GM12878 (cell line): ENCODE measurements at regions not wholly inside any gene's neighbourhood (a gene's known extent, or its start where the extent isn't known, plus 50 kb on each side); places are given as distances from the start of the nearest gene placed in this dataset.

Source experiments
- ATAC-seq: fragments of 200-7000 bp; cut with Tn5 transposase; 3 replicates; pipeline ENCODE4 v1.9.1; 2020; ENCODE audit warnings: mild to moderate bottlenecking, moderate library complexity
- BruUV-seq: library from RNA; stranded (reverse); fragments of 400-500 nt; replicated peaks from 2 replicates; lab custom pipeline; 2021; lab: Mats Ljungman, UMichigan
- CTCF ChIA-PET: fragments of 300-600 bp; sonication (Branson Sonifier 250); formaldehyde crosslinking; extraction: SDS; loops from one replicate; lab custom pipeline; 2021; ENCODE audit warnings: inconsistent platforms; lab: Yijun Ruan, JAX
- POLR2A ChIA-PET: fragments of 350-600 bp; formaldehyde crosslinking; extraction: SDS; loops from one replicate; lab custom pipeline; 2021; ENCODE audit warnings: inconsistent platforms; lab: Charles Lee
- RAD21 ChIA-PET: fragments of 300-600 bp; sonication (Branson Sonifier 250); formaldehyde crosslinking; loops from one replicate; lab custom pipeline; 2023; ENCODE audit warnings: antibody characterized with exemption; ENCODE audit not compliant: unreplicated experiment; lab: Charles Lee
- SMC1A ChIA-PET: fragments of 300-600 bp; sonication (Branson Sonifier 250); formaldehyde crosslinking; loops from one replicate; lab custom pipeline; 2023; ENCODE audit not compliant: unreplicated experiment, uncharacterized antibody; lab: Charles Lee
- DNase-seq: peaks from one replicate; pipeline ENCODE4 v3.0.0-alpha.2; 2011; ENCODE audit warnings: low read depth, low spot score
- FAIRE-seq: peaks from 3 replicates; lab custom pipeline; 2011; peaks lifted over from hg19 to GRCh38; lab: Jason Lieb, UNC
- H2AFZ ChIP-seq: 2 replicates; pipeline ENCODE4 v1.6.0; 2011; ENCODE audit warnings: low read depth, low read length, control low read depth; ENCODE audit not compliant: control insufficient read depth
- H3K27ac ChIP-seq: 2 replicates; pipeline ENCODE4 v1.5.1; 2011; ENCODE audit warnings: control low read depth; ENCODE audit not compliant: control insufficient read depth, insufficient read depth
- H3K27me3 ChIP-seq, 2 experiments: replicated peaks in 1 of 2; 2 replicates each; pipeline versions ENCODE4 v1.6.0 to v1.6.1; 2011; ENCODE audit warnings: low read length in 1 of 2; ENCODE audit not compliant: control insufficient read depth in 2 of 2, insufficient read depth in 2 of 2
- H3K36me3 ChIP-seq, 2 experiments: 2 replicates each; pipeline ENCODE4 v1.5.1; 2011; ENCODE audit warnings: low read length in 1 of 2; ENCODE audit not compliant: control insufficient read depth in 2 of 2, insufficient read depth in 2 of 2
- H3K4me1 ChIP-seq: 2 replicates; pipeline ENCODE4 v1.6.1; 2011; ENCODE audit warnings: mild to moderate bottlenecking, low read length, moderate library complexity, mixed read lengths; ENCODE audit not compliant: control insufficient read depth, insufficient read depth
- H3K4me2 ChIP-seq: 2 replicates; pipeline ENCODE4 v1.6.0; 2011; ENCODE audit warnings: control low read depth; ENCODE audit not compliant: control insufficient read depth, insufficient read depth
- H3K4me3 ChIP-seq: fragments of 200-600 bp; sonication (generic); 2 replicates; pipeline ENCODE4 v1.5.1; 2016
- H3K79me2 ChIP-seq: 2 replicates; pipeline ENCODE4 v1.6.0; 2011; ENCODE audit warnings: low read length; ENCODE audit not compliant: control insufficient read depth, insufficient read depth
- H3K9ac ChIP-seq: 2 replicates; pipeline ENCODE4 v1.8.0; 2011; ENCODE audit warnings: low read length, control low read depth, mixed read lengths; ENCODE audit not compliant: control insufficient read depth, insufficient read depth
- H3K9me3 ChIP-seq: replicated peaks from 3 replicates; pipeline ENCODE4 v1.5.1; 2011; ENCODE audit warnings: mild to moderate bottlenecking, low read length; ENCODE audit not compliant: control insufficient read depth, insufficient read depth
- H4K20me1 ChIP-seq: 2 replicates; pipeline ENCODE4 v1.6.0; 2011; ENCODE audit not compliant: control insufficient read depth, insufficient read depth
- CHD1 ChIP-seq: IDR thresholded peaks from 2 replicates; pipeline ENCODE4 v1.6.1; 2012; ENCODE audit warnings: low read depth, low read length, improper control_type of control experiment
- FOXK2 ChIP-seq: fragments of 450-650 bp; IDR thresholded peaks from 2 replicates; pipeline ENCODE4 v1.6.1; 2017; ENCODE audit warnings: mild to moderate bottlenecking, moderate library complexity
- FOXM1 ChIP-seq: IDR thresholded peaks from 2 replicates; pipeline ENCODE4 v1.6.1; 2012; ENCODE audit warnings: low read depth, mild to moderate bottlenecking, inconsistent platforms, low read length, moderate library complexity
- IRF4 ChIP-seq: IDR thresholded peaks from 2 replicates; pipeline ENCODE4 v1.6.1; 2011; ENCODE audit warnings: low read depth, low read length
- JUNB ChIP-seq: IDR thresholded peaks from 2 replicates; pipeline ENCODE4 v1.6.1; 2016; ENCODE audit warnings: antibody characterized with exemption, mild to moderate bottlenecking
- JUND ChIP-seq: IDR thresholded peaks from 2 replicates; pipeline ENCODE4 v1.6.1; 2012; ENCODE audit warnings: low read depth, mild to moderate bottlenecking, low read length, improper control_type of control experiment, moderate library complexity
- RBBP5 ChIP-seq: fragments of 200-600 bp; sonication (generic); conservative IDR thresholded peaks from 2 replicates; pipeline ENCODE4 v1.6.1; 2016
- SIX5 ChIP-seq: IDR thresholded peaks from 2 replicates; pipeline ENCODE4 v1.6.1; 2011; ENCODE audit warnings: mild to moderate bottlenecking, low read depth, low read length, moderate library complexity; ENCODE audit not compliant: severe bottlenecking
- SMAD1 ChIP-seq: fragments of 450-650 bp; IDR thresholded peaks from 2 replicates; pipeline ENCODE4 v1.6.1; 2018; ENCODE audit warnings: mild to moderate bottlenecking, low read depth; ENCODE audit not compliant: partially characterized antibody
- SMARCA5 ChIP-seq: fragments of 450-650 bp; IDR thresholded peaks from 2 replicates; pipeline ENCODE4 v1.6.1; 2017; ENCODE audit warnings: mild to moderate bottlenecking
- SUZ12 ChIP-seq: fragments of 200-600 bp; sonication (generic); IDR thresholded peaks from one replicate; pipeline ENCODE4 v1.6.1; 2018; ENCODE audit warnings: antibody characterized with exemption, mild to moderate bottlenecking; ENCODE audit not compliant: unreplicated experiment
- TCF3 ChIP-seq: IDR thresholded peaks from 2 replicates; pipeline ENCODE4 v1.6.1; 2012; ENCODE audit warnings: low read depth, mild to moderate bottlenecking, low read length, borderline replicate concordance; ENCODE audit not compliant: insufficient read depth
- ZBED1 ChIP-seq: IDR thresholded peaks from 2 replicates; pipeline ENCODE4 v1.6.1; 2016; ENCODE audit warnings: borderline replicate concordance
- ZNF24 ChIP-seq: fragments of 450-650 bp; IDR thresholded peaks from 2 replicates; pipeline ENCODE4 v1.6.1; 2017; ENCODE audit warnings: antibody characterized with exemption, mild to moderate bottlenecking
- WGBS: methylation state at CpG from one replicate; pipeline ENCODE4 v1.1.6; 2016; ENCODE audit warnings: low lambda C conversion rate; ENCODE audit not compliant: insufficient replicate concordance, insufficient coverage; ENCODE audit errors: missing lambda C conversion rate; 5-methylcytosine and 5-hydroxymethylcytosine counted together
- in situ Hi-C: fragments of 300-500 bp; cut with MboI; formaldehyde crosslinking; loops from 9 replicates; pipeline ENCODE4 v1.14.3; 2018; ENCODE audit warnings: mixed read lengths
- intact Hi-C: fragments of 100-400 bp; cut with micrococcal nuclease; formaldehyde crosslinking; loops from one replicate; pipeline ENCODE4 v1.14.2; 2022; ENCODE audit not compliant: unreplicated experiment
- TF ChIP-seq, protein P1 (sequence below): fragments of 450-650 bp; conservative IDR thresholded peaks from 2 replicates; pipeline ENCODE4 v1.6.1; 2017; ENCODE audit warnings: mild to moderate bottlenecking, moderate library complexity
- TF ChIP-seq, protein P2 (sequence below): IDR thresholded peaks from 2 replicates; pipeline ENCODE4 v1.6.1; 2012; ENCODE audit warnings: low read depth, low read length, improper control_type of control experiment
- TF ChIP-seq, protein P3 (sequence below): fragments of 450-650 bp; IDR thresholded peaks from 2 replicates; pipeline ENCODE4 v1.6.1; 2017; ENCODE audit warnings: mild to moderate bottlenecking, moderate library complexity
- TF ChIP-seq, protein P4 (sequence below): IDR thresholded peaks from 2 replicates; pipeline ENCODE4 v1.6.1; 2011; ENCODE audit warnings: borderline replicate concordance, low read depth, mild to moderate bottlenecking, moderate library complexity, low read length; ENCODE audit not compliant: insufficient read depth, poor library complexity, severe bottlenecking

DNA sequence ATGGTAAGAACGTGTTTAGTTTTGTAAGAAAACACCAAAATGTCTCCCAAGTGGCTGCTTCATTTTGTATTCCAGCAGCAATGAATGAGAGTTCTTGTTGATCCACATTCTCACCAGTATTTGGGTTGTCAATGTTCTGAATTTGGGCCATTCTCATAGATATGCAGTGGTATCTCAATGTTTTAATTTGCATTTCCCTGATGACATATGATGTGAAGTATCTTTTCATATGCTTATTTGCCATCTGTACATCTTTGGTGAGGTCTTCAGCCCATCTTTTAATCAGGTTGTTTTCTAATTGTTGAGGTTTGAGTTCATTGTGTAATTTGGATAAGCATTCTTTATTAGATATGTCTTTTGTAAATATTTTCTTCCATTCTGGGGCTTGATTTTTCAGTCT, 436.8 kb upstream of the IRAK1BP1 start (continued):
- TF ChIP-seq, protein P1, sequence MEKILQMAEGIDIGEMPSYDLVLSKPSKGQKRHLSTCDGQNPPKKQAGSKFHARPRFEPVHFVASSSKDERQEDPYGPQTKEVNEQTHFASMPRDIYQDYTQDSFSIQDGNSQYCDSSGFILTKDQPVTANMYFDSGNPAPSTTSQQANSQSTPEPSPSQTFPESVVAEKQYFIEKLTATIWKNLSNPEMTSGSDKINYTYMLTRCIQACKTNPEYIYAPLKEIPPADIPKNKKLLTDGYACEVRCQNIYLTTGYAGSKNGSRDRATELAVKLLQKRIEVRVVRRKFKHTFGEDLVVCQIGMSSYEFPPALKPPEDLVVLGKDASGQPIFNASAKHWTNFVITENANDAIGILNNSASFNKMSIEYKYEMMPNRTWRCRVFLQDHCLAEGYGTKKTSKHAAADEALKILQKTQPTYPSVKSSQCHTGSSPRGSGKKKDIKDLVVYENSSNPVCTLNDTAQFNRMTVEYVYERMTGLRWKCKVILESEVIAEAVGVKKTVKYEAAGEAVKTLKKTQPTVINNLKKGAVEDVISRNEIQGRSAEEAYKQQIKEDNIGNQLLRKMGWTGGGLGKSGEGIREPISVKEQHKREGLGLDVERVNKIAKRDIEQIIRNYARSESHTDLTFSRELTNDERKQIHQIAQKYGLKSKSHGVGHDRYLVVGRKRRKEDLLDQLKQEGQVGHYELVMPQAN: no peak
- TF ChIP-seq ZBED1 (no peak), JUNB (no peak), TCF3 (no peak), IRF4 (no peak), JUND (no peak), SIX5 (no peak), SMARCA5 (no peak)
- TF ChIP-seq, protein P2, sequence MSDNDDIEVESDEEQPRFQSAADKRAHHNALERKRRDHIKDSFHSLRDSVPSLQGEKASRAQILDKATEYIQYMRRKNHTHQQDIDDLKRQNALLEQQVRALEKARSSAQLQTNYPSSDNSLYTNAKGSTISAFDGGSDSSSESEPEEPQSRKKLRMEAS: no peak

DNA sequence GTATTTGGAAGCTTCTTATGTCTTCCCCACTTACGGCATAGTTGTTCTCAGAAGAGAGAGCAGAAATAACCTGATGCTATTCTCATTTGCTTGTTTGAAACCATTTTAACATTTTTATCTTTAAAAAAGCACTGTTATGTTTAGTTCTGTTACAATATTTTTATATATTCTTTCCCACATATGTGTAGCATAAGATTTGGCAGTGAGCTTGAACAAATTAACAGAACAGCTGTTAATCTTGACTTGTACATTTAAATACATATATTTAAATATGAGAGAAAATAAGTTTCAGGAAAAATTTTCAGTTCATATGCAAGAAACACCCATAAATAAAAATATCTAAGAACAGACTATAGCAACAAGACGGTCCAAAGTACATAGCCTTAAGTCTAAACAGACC, 431.7 kb upstream of the IRAK1BP1 start:
- H4K20me1 ChIP-seq: no peaks in the 10 kb centered on the region
- H3K36me3 ChIP-seq: no peaks in the 10 kb centered on the region
- ATAC-seq (no peak), DNase-seq (no peak), FAIRE-seq (no peak)
- no peaks in the 10 kb centered on the region for H3K4me1 ChIP-seq
- ChIA-PET RAD21 (interaction anchor here (0.6 to 1.2 kb wide), 2 partner anchors 35 to 375 kb away, joined by 3 to 4 read pairs; no protein-coding TSS in a partner anchor), POLR2A (no interaction called here), CTCF (interaction anchor here (1.0 to 1.3 kb wide), 4 partner anchors 9 to 375 kb away, joined by 3 to 4 read pairs (median 3); no protein-coding TSS in a partner anchor), SMC1A (interaction anchor here (1.1 kb wide), 1 partner anchor 374 kb away, joined by 3 read pairs; no protein-coding TSS in a partner anchor)
- H3K4me3 ChIP-seq: no peak overlapping the region
- H3K9me3 ChIP-seq: no peaks in the 10 kb centered on the region
- intact Hi-C loops (no loop called here), in situ Hi-C loops (no loop called here)
- no peak overlapping the region for H3K9ac ChIP-seq
- no TSS peak for BruUV-seq
- H2AFZ ChIP-seq: no peak overlapping the region
- 44% methylated on average over 2 of the region's 2 CpGs for WGBS
- no peak overlapping the region for H3K27ac ChIP-seq
- no peaks in the 10 kb centered on the region for H3K79me2 ChIP-seq
- H3K27me3 ChIP-seq: no peaks in the 10 kb centered on the region
- H3K4me2 ChIP-seq: no peak overlapping the region
- TF ChIP-seq RBBP5 (no peak), CHD1 (no peak), FOXM1 (no peak), SUZ12 (no peak), FOXK2 (no peak), ZNF24 (no peak), SMAD1 (no peak)
- TF ChIP-seq, protein P3, sequence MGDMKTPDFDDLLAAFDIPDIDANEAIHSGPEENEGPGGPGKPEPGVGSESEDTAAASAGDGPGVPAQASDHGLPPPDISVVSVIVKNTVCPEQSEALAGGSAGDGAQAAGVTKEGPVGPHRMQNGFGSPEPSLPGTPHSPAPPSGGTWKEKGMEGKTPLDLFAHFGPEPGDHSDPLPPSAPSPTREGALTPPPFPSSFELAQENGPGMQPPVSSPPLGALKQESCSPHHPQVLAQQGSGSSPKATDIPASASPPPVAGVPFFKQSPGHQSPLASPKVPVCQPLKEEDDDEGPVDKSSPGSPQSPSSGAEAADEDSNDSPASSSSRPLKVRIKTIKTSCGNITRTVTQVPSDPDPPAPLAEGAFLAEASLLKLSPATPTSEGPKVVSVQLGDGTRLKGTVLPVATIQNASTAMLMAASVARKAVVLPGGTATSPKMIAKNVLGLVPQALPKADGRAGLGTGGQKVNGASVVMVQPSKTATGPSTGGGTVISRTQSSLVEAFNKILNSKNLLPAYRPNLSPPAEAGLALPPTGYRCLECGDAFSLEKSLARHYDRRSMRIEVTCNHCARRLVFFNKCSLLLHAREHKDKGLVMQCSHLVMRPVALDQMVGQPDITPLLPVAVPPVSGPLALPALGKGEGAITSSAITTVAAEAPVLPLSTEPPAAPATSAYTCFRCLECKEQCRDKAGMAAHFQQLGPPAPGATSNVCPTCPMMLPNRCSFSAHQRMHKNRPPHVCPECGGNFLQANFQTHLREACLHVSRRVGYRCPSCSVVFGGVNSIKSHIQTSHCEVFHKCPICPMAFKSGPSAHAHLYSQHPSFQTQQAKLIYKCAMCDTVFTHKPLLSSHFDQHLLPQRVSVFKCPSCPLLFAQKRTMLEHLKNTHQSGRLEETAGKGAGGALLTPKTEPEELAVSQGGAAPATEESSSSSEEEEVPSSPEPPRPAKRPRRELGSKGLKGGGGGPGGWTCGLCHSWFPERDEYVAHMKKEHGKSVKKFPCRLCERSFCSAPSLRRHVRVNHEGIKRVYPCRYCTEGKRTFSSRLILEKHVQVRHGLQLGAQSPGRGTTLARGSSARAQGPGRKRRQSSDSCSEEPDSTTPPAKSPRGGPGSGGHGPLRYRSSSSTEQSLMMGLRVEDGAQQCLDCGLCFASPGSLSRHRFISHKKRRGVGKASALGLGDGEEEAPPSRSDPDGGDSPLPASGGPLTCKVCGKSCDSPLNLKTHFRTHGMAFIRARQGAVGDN: no peak
- TF ChIP-seq, protein P4, sequence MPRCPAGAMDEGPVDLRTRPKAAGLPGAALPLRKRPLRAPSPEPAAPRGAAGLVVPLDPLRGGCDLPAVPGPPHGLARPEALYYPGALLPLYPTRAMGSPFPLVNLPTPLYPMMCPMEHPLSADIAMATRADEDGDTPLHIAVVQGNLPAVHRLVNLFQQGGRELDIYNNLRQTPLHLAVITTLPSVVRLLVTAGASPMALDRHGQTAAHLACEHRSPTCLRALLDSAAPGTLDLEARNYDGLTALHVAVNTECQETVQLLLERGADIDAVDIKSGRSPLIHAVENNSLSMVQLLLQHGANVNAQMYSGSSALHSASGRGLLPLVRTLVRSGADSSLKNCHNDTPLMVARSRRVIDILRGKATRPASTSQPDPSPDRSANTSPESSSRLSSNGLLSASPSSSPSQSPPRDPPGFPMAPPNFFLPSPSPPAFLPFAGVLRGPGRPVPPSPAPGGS: no peak
